D341Med (cell line): ENCODE measurements at regions not wholly inside any gene's neighbourhood (a gene's known extent, or its start where the extent isn't known, plus 50 kb on each side); places are given as distances from the start of the nearest gene placed in this dataset.
"Not testable (repeated sequence)": the region's sequence is repeated elsewhere in the genome, so short reads cannot be mapped to it uniquely, and the experiment has no call there.

Source experiments
- DNase-seq: peaks from one replicate; pipeline ENCODE4 v3.0.0; 2012; ENCODE audit warnings: low spot score

DNA sequence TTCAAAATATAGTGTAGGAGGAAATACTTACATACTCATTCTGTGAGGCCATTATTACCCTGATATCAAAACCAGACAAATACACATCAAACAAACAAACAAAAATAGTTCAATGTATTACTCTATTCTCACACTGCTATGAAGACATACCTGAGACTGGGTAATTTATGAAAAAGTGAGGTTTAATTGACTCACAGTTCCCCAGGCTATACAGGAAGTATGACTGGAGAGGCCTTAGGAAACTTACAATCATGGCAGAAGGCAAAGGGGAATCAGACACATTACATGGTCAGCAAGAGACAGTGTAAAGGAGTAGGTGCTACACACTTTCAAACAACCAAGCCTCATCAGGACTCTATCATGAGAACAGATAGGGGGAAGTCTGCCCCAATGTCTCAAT is 1023.2 kb downstream of the TMTC2 start:
- no peak for DNase-seq

DNA sequence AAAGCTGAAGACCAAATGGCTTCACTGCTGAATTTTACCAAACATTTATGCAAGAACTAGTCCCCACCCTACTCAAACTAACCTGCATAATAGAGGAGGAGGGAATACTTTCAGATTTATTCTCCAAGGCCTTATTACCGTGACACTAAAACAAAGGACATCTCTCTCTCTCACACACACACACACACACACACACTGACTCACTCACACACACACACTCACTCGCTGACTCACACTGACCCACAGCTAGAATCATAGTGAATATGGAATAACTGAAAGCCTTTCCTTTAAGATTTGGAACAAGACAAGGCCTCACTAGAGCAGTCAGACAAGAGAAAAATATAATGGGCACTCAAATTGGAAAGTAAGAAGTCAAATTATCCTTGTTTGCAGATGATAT is 1014.1 kb downstream of the TMTC2 start:
- no peak for DNase-seq

DNA sequence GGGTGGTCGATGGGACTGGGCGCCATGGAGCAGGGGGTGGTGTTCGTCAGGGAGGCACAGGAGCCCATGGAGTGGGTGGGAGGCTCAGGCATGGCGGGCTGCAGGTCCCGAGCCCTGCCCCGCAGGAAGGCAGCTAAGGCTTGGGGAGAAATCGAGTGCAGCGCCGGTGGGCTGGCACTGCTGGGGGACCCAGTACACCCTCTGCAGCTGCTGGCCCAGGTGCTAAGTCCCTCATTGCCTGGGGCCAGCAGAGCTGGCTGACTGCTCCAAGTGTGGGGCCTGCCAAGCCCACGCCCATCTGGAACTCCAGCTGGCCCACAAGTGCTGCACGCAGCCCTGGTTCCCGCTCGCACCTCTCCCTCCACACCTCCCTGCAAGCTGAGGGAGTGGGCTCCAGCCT is 1009.6 kb downstream of the TMTC2 start:
- DNase-seq: not testable (repeated sequence)

DNA sequence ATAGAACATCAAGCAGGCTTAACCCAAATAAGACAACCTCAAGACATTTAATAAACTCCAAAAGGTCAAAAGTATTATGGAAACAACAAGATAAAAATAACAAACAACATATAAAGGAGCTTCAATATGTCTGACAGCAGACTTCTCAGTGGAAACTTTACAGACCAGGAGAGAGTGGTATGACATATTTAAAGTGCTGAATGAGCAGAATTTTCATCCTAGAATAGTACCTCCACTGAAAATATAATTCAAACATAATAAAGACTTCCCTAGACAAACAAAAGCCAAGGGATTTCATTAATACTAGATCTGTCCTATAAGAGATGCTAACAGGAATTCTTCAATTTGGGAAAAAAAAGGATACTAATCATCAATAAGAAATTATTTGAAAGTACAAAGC is 1005.0 kb downstream of the TMTC2 start:
- DNase-seq: no peak

DNA sequence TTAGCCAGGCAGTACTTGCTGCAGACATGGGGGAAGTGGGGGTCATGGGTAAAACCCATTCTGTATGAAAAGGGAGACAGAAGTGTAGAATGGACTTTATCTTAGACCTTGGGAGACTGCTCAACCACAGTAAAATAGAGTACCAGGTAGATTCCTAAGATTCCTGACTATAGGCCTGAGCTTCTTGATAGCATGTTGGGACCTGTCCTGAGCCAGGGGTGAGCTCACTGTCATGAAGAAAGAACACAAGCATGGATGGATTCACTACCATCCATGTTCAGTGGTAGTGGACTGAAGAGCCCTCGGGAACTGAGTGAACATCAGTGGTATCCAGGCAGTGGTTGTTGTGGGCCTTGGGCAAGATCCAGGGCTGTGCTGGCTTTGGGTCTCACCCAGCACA is 1003.8 kb downstream of the TMTC2 start:
- DNase-seq: no peak

DNA sequence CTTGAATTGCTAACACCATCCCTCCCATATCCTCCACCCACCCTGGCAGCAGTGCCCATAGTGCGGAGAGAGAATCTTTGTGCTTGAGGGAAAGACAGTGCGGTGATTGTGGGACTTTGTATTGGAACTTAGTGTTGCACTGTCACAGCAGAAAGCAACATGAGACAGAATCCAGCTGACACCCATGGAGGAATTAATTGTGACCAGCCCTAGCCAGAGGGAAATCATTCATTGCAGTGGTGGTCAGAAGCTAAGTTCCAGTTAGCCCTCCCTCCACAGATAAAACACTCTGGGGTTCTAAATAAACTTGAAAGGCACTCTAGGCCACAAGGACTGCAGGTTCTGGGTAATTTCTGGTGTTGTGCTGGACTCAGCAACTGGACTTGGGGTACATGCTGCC is 1002.6 kb downstream of the TMTC2 start:
- DNase-seq: no peak

DNA sequence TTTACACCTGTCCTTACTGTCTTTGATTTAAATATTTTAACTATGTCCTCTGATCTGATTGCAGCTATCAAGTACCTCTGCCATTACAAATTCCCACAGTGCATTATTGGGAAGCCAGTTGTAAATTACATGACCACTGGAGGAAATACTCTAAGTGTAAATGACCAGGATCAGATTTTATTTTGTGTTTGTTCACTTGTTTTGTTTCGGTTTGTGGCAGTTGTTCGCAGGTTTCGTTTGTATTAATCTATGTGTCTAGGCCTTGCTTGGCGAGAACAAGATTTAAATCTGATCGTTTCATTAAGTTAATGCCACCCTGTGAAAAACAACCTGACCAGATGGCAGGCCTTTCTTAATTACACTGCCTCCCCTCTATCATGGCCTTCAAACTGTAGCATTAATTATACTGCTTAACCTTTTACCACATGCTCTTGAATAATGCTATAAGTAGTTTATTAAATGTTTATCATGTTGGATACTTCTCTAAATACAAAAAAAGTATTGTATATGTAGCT is 990.1 kb downstream of the TMTC2 start:
- peak; percentile 69 for DNase-seq

DNA sequence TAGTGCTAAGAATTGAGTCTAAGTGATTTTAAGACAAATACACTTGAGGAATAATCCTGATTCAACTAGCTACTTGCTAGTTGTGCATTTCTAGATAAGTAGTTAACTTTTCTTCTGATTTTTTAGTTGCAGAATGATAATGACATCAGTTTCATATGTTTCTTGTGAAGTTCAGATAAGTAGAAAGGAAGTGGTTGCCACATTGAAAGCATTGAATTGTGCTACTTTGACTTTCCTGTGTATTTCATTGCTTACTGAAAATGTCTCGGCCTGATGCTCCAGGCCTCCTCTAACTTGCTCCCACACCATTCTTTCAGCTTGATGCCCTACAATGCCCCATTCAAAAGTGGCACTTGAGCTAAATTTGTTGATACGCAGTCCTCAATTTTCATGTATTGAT is 980.0 kb downstream of the TMTC2 start:
- DNase-seq: no peak

DNA sequence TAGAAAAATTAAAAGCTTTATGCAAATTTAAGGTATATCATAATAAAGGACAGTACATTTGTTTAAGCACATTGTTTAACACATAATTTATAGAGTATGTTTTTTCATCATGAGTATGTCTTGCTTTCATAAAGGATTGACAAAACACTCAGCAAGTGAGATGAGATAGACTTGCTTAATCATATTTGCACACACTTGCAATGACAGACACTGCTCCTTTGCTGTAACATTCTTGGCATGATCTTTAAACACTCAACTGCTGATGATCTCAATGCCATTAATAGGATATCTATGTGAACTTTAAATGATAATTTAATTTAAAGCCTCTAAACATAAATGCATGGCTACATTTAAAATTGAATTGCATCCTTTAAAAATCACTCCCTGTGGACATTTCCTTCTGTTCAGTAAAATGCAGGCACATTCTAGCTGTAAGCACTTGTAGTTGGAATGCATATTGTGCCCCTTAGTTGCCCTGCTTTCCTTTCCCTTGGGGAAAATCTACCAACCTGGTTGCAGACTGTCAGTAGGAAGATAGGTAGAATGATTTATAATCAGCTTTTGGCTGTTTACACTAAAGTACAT is 979.0 kb downstream of the TMTC2 start:
- DNase-seq: no peak

DNA sequence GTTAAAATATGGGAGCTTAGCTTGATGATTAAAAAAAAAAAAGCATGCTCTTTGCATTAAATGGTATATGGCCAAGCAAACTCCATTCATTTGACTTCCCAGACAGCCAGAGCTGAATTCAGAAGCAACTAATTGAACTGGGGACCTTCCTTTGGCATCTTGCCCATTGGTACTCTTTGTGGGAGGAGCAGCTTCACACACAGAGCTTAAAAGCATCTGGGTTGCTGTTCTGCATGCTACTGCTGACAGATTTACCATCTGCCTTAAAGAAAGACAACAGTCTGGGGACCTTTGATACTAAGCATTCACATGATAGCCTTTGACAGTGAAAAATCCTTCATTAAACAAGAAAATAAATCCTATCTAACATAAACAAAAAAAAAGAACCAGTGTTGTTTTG is 977.9 kb downstream of the TMTC2 start:
- DNase-seq: peak; percentile 65

DNA sequence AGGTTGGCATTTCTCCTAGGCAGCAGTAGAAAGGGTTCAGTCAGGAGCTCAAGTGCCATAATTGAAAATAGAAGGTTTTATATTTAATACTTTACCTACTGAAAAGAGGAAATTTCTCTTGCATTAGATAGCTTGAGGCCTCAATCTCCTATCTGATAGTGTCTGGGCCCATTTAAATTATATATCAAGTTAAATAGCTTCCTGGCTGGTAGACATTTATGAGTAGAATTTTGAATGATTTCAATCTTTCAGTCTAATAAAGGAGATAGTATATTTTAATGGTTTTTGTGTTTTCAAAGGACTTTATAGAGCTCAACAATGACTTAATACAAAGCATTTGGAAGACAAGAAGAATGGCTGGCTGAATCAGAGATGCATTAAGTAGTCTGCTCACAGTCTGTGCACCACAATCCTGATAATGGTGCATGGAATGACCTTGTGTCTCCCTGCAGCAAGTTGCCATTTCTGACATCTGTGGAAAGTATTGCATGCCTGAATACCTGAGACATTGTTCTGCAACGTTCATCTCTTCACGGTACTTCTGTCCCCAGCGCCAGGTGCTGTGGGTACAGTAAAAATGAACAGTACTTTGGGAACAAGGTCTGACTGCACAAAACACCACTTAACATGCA is 974.1 kb downstream of the TMTC2 start:
- no peak for DNase-seq

DNA sequence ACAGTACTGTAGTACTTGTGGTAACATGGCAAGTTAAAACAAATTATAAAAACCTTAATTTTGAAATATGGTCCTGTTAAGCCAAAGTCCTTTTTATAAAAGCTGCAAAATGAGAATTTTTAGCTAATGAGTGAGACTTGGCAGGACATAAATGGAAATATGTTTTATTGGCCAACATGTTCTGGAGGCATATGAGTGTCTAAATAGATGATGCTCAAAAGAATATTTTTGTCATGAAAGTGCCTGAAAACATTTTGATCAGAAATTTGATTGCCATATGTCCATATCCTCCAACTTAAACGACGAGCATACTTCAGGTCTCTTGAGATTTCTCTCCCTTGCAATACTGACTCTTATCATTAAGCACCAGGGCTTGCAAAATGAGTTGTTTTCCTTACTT is 972.6 kb downstream of the TMTC2 start:
- no peak for DNase-seq

DNA sequence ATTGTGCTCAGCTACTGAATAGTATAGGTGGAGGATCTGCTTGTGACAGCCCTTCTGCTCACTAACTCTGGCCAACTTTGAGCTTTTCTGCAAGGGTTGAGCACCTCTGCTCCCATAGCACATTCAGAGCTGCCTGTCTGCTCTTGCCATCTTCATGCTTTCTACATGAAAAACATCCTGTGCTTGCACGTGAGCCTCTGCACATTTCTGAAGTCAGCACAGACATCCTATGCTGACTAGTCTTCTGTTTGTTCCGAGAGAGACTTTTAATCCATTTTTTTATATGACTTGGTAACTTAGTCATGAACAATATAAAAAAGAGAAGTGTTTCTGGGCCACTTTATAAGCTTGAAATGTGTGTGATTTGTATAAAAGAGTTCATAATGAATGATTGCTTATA is 969.3 kb downstream of the TMTC2 start:
- DNase-seq: no peak

DNA sequence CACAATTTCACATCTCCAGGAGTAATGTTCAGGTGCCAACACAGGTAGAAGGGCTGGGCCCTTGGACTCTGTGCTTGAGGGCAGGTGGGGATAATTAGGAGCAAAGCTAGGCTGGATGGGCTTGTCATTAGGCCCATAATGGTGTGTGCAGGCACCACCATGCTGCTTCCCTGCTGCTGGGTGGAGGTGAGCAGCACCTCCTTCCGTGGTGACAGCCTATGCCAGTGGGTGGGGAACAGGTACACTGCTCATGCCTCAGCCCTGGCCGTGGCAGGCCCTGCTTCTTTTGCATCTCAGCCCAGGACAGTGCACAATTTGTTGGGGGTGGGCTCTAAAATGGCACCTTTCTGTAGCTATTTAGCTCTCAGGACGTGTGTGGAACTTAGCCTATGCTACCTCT is 955.5 kb downstream of the TMTC2 start:
- no peak for DNase-seq

DNA sequence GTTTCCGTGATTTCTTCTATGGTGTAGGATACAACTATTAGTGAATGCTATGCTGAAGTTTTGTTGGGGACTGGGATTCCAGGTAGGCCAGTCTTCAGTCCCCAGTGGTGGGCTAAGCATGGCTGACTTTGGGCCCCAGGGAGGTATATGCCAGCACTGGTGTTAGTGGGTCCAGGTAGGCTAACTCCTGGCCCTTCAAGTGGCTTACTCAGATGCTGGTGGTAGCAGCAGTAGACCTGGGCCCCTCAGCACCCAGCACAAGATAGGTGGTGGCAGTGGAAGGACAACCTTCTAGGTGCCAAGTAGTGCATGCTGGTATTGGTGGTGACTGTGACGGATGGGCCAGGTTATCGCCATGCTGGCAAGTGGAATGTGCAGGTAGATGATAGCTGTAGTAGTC is 955.1 kb downstream of the TMTC2 start:
- no peak for DNase-seq

DNA sequence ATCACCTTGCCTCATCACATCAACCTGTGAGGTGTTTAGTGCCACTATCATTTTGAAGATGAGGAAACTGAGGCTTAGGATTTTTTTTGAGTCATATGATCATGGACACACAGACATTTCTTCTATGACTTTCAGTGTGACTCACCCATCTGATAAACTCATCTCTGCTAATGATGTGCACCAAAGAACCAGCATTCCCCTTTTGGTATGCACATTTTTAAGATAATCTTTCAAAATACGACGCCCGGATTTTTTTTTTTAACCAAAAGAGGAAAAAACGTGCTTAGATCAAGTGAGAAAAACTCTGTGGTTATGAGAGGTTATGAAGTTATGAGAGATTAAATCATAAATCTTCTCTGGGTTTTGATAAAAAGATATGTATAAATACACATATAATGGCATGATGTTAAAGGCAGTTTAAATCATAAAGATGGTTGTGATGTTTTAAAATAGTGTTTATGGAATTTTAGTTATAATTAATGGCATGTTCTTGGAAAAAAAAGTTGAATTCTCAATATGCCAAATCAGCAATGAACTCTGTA is 948.1 kb downstream of the TMTC2 start:
- DNase-seq: no peak

DNA sequence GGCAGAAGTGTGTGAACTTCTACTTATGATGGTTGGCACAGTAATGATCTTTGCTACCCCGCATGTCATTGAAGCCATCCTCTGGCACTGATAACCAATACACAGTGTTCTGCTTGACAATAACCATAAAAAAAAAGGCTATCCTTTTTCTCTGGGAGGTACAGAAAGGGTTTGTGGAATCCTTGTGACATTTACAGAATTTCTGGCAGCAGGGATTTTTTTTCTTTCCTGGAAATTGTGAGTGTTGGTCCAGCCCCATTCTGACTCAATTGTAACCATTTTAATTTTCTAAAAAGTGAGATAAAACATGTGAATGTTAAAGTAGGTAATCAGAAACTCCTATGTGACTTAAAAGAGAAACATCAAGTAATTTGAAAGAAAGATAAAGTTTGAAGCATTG is 943.8 kb downstream of the TMTC2 start:
- DNase-seq: no peak

DNA sequence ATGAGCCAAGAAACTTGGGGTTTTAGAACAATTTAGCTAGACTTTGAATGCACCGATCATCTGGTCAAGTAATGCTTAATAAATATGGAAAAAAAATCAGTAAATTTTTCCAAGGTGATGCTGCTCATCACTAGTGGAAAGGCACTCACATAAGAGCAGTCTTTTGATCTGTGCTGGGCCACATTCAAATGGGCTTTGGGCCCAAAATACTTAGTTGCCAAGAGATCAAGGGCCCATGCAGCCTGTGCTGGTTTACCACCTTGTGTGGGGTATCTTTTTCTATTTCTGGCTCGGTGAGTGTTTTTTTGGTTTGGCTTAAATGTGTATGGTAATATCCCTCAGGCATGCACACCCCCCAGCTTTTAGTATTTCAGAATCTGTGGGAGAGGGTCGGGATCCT is 943.2 kb downstream of the TMTC2 start:
- no peak for DNase-seq

DNA sequence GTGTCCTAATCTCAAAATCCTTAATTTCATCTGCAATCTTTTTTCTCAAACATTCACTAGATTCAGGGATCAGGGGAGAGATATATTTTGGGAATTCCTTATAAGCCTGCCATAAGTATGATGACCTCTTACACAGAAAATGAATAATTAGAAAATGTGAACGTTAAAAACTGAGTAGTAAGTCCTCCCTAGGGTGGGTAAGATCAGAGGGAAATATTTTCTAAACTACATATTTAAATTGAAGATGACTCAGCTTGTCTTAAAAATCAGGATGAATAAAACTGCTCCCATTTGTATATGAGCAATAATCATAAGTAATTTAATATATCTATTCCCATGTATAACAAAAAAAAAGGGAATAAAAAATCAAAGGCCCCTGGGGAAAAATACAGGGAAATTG is 935.5 kb downstream of the TMTC2 start:
- no peak for DNase-seq

DNA sequence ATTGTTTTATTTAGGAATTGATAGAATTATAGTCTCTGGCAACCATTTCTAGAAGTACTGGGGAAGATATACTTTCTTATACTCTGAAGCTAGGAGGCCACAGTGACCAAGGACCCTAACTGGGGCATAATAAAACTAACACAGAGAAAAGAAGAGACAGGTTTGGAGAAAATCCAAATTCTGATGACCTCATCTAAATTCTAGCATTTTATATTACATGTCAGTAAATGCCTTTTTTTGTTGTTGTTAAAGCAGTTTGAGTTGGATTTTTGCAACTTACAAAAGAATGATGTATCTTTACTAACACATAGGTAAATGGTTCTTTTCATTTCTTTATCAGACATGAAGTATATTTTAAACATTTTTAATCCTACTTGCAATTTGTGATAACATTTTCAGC is 933.3 kb downstream of the TMTC2 start:
- DNase-seq: no peak

DNA sequence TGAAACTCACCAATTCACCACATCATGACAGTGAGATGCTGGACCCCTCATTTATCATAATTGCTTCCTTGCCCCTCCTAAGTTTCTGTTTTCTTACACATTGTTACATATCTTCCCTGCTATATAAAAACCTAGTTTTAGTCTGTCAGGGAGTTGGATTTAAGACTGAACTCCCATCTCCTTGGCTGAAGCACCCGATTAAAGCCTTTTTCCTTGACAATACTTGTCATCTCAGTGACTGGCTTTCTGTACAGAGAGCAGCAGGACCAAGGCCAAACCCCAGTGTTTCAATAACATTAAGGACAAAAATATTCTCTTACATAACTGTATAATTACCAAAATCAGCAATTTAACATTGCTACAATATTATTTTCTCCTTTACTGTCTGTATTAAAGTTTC is 928.4 kb downstream of the TMTC2 start:
- no peak for DNase-seq

DNA sequence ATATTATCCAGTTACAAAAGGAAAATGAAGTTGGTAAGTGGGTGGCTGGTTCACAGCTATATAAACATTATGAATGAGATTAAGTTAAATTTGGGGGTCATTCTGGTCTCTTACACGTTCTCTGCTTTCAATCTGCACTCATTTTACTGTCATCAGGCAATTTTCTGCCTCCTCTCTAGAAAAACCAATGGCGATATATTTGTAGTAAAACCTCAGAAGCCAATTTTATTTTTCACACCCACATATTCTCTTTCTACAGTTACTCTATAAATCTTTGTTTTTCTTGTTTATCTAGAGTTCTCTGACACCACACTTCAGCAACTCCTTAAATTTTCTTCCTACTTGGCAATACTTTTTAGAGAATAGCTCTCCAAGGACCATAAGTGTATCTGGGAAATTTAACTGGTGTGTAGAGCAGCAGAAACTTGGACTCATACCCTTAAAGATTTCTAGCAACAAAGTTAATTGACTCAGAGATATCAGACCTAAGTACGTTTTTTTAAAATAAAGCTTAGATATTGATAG is 926.9 kb downstream of the TMTC2 start:
- no peak for DNase-seq

DNA sequence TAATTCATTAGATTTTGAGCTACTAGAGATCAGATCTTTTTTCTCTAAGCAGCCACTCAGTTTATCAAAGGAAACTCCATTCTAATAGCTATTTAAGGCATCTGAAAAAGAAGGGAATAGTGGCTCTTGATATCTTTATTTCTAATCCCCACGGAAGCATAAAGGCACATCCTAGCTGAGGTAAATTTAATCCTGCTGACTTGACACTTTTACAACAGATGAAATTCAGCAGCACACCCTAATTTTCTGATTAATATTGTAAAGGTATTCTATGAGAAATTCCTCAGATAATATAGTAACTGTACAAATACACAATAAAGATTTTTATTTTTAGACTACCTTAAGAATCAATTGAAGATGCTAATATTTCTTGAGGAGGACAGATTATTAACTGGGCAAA is 916.4 kb downstream of the TMTC2 start:
- DNase-seq: no peak

DNA sequence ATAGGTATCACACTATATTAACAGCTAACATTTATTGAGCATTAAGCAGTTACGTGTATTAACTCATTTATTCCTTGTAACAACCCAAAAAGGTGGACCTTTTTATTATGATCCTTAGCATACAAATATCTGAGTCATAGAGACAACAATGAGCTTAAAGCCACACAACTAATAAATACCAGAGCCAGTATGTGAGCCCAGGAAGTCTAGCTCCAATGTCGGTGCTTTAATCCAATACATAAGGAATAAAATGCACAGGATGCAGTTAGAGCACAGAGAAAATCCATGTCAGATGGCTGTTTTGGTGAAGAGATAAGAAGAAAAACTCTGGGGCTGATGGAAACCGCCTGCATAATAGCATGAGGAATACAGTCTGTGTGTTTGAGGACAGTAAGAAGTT is 888.6 kb downstream of the TMTC2 start:
- DNase-seq: no peak
